ENCODE measurements at regions not wholly inside any gene's neighbourhood (a gene's known extent, or its start where the extent isn't known, plus 50 kb on each side); places are given as distances from the start of the nearest gene placed in this dataset.

DNA sequence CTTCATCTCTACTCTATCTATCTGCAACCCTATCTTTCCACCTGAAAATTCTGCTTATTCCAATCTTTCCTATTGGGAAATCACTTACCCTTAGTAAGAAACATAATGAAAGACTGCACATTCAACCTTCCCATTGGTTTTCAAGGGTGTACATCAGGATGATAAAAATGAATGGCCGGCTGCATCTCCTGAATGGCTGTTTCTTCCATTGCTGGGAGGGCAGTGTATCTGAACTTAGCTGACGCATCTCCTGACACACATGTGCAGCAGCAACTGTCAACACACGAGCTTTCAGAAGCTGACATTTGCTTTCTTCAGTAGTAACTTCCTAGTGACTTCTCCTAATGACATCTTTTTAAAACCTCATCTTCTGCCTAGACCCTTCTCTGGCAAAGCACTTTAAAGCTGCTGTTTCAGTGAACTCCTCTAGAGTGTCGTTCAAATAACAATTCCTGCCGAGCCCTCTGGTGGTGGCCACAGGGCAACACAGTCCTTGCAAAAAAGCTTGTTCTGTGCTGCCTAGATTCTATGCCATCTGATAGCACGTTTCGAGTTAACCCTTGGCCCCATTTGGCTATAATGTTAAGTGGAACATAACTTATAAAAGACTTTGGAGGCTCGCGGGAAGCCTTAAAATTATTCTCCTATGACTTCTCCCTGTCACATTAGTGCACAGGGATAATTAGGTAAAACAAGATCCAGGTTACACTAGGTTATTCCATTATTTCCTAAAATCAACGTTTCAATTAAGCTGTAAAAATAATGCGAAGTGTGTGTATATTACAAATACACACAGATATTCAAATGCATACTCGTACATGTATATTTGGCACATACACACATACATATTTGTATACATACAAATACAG, 2340.7 kb downstream of the PCDH7 start:
- peak; percentile 18 for DNase-seq

- DNase-seq, result no peak
Measured at GRCh38 chr4:33061727-33062126, 2341.6 kb downstream of the PCDH7 start.

DNA sequence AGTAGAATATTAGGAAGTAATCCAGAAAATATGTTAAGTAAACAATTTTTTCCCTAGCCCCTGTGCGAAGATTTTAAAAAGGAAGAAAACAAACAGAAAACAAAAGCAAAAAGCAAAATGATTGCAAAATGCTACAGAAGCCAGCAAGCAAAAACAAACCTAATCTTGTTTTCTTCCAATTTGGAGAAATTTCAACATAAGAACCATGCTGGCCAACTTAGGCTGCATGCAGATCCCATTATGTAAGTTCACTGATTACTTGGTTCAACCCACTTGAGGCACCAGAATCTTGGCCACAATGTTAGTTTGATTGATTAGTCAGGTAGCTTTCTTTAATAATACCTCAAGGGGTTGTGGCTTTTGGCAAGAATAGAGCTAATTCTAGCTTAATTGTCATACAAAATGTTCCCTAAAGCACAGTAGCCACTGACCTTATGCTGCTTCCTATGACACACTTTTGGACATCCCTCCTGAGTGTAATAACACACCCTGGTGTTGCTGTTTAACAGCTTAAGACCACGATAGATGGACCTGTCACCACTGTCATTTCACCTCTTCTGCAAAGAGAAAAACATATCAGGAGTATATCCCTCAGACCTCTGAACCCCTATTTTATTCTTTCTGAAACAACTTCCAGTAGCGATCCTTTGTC, 2342.1 kb downstream of the PCDH7 start:
- DNase-seq, result no peak

- DNase-seq, result no peak
Measured at GRCh38 chr4:33063241-33063640, 2343.1 kb downstream of the PCDH7 start.

GRCh38 chr4:33064238-33064637, 2344.1 kb downstream of the PCDH7 start:
- DNase-seq, result no peak

GRCh38 chr4:33065749-33066148, 2345.6 kb downstream of the PCDH7 start:
- no peak for DNase-seq

GRCh38 chr4:33067221-33067620, 2347.1 kb downstream of the PCDH7 start:
- no peak for DNase-seq

DNA sequence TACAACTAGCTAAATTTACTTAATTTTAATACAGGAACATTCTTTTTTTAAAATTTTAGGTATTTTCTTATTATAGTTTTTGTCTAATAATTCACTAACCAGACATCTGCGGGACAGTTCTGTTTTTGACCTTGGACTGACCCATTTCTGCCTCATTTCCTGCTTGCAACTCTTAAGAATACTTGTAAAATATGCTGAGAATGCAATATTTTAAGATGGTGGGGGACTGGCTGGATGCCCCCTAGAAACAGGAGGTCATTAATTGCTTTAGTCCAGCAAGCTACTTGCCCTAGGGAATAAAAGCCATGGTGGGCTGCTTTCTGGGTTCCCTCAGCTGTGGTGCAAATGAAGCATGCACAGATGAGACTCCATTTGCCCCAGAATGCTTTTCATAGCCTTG, 2348.4 kb downstream of the PCDH7 start:
- no peak for DNase-seq

DNA sequence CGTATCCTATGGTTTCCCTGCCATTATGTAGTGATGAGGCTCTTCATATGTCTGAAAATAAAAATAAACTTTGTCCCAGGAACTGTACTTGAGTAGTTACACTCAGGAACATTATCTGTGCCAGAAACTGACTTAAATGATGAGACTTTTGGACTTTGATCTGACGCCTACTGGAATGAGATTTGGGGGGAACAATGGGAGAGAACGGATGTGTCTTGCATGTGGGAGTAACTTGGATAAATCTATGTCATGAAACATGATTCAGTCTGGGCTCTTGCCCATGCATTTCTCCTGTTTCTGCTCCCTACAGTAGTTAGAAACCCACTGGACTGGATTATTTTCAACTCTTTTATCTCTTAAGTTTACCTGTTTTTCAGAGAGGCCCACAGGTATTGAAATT, 2351.4 kb downstream of the PCDH7 start:
- DNase-seq, result no peak

DNA sequence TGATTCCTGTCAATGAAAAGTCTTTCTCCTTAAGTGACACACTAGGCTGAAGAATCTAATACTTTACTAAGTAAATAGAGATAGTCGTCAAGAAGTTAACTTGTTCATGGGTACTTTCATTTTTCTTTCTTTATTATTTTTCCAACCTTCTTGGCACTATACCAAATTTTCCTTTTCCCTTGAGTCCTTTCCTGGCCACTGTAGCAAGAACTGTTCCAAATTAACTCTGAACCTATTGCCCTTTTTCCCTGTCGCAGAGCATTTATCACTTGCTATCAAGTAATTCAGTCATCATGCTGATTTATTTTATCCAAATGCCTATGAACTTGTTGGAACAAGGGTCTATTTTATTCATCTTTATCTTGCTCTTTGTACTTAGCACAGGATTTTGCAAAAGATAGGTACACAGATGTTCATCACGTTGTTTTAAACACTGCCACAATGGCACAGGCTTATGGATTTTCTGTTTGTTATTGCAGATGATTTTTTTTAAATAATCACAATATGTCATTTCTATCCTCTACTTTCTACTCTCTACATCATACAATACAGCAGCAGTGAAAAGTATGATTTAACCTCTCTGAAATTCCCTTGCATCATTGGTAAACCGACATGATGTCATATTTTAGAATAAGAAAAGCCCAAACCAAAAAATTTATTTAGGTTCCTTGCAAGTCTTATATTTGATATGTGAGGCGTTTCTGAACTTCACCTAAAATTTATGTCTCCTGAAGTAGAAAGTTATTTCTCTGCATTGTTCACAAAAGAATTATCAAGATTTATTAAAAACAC, 2352.3 kb downstream of the PCDH7 start:
- no peak for DNase-seq

- DNase-seq, result no peak
Measured at GRCh38 chr4:33073811-33074210, 2353.6 kb downstream of the PCDH7 start.

DNA sequence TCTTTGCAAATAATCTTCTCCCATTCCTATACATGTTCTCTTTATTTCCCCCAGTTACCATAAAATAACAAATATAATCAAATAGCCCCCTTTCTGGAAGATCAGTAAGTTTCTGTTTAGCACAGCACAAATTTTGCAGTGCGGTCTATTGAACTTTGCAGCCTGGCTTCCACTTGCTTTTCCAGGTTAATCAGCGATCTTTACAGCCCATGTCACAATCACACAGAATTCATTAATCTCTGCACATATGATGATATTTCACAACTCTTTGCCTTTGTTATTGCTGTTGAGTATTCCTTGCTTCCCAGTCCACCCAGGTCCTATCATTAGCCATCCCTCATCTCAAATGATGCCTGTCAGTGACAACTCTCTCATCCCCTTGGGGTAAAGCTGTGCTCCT, 2358.0 kb downstream of the PCDH7 start:
- DNase-seq, result no peak

GRCh38 chr4:33080275-33080674, 2360.1 kb downstream of the PCDH7 start:
- DNase-seq, result peak; percentile 74

GRCh38 chr4:33085709-33086108, 2365.5 kb downstream of the PCDH7 start:
- no peak for DNase-seq

DNA sequence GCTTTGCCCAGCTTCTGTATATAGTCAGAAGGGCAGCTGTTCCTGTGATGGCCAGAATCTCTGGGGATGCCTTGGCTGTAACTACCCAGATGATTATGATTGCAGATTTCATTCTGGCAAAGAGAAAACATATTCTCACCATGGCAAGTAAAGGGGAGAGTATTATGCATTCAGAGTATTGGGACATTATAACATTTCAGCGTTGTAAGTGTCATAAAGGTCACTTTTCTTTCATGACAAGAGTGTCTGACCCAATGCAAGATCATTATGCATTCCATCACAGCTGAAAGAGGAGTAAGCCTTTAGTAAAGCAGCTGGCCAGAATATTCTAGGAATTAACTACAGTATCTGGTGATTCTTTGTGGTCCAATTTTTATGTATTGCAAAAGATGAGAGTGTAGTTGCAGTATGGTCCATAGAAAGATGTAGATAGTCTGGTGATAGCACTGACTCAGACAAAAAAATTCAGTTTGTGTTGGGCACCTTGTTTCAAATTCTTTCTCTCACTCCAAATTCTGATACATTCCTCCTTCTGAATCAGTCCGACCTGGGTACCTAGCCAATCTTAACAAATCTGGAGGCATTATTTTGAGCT, 2366.3 kb downstream of the PCDH7 start:
- no peak for DNase-seq

GRCh38 chr4:33088713-33089112, 2368.5 kb downstream of the PCDH7 start:
- no peak for DNase-seq

- DNase-seq, result no peak
Measured at GRCh38 chr4:33090910-33091309, 2370.7 kb downstream of the PCDH7 start.

- no peak for DNase-seq
Measured at GRCh38 chr4:33091961-33092360, 2371.8 kb downstream of the PCDH7 start.

DNA sequence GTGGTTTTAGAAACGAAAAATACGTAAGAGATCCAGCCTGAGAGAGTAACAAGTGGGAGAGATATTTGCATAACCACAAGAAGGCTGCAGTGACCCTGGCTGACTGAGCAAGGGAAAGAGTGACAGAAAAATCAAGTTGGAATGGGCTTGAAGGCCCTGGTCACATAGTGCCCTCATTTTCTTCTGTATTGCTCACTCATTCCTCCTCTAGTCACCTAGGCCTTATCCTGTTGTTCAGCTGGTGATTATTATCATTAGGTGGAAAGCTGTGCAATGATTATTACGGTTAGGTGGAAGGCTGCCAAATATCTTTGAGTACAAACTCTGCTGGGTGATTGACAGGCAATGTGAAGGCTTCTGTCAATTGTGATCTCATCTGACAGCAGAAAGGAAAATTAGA, 2384.1 kb downstream of the PCDH7 start:
- DNase-seq, result no peak

GRCh38 chr4:33107814-33108213, 2387.6 kb downstream of the PCDH7 start:
- DNase-seq, result no peak

DNA sequence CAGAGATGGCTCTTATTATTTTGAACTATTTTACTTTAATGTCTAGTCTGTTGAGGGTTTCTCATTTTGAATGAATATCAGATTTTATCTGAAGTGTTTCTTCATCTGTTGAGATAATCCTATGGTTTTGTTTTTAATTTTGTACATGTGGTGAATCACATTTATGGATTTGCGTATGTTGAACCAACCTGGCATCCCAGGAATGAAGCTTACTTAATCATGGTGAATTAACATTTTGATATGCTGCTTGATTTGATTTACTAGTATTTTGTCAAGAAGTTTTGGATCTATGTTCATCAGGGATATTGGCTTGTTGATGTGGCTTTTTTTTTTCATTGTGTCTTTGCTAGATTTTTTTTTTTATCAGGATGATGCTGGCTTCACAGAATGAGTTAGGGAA, 2390.9 kb downstream of the PCDH7 start:
- DNase-seq, result no peak

- no peak for DNase-seq
Measured at GRCh38 chr4:33116871-33117270, 2396.7 kb downstream of the PCDH7 start.

DNA sequence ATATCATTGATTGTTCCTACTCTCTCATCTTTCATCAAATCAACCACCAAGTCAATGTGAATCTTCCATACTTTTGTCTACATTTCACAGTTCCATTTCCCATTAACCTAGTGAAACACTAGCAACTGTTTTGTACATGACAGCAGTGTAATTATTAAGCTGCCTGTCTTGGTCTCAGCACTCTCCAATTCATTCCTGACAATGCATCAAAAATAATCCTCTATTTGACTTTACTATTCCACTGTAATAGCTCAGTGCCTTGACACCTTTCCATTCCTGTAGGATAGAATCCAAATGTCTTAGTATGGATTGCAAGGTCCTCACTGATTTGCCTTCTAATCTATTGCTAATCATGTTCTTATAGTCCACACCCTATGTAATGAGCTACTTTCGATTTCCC, 2405.8 kb downstream of the PCDH7 start:
- no peak for DNase-seq

Measured in NCI-H446 treated with DMSO at 0.1 percent for 48 hours (cell line).